Tibial nerve (tissue), 3 donors: ENCODE measurements at regions not wholly inside any gene's neighbourhood (a gene's known extent, or its start where the extent isn't known, plus 50 kb on each side); places are given as distances from the start of the nearest gene placed in this dataset.

Source experiments
- POLR2A ChIP-seq, 2 donors: fragments of 450-650 bp; IDR thresholded peaks; one replicate each; pipeline ENCODE4 v1.6.1; 2017; ENCODE audit warnings: antibody characterized with exemption in 2 of 2, mild to moderate bottlenecking in 2 of 2, moderate library complexity in 2 of 2
- TF ChIP-seq, protein P1 (sequence below), 5 experiments: fragments of 200-600 bp in 3 of 5; fragments of 450-650 bp in 2 of 5; sonication (generic) in 3 of 5; IDR thresholded peaks; one replicate each; pipeline ENCODE4 v1.5.1; 2016 to 2019; ENCODE audit warnings: antibody characterized with exemption in 5 of 5, mild to moderate bottlenecking in 3 of 5, moderate library complexity in 2 of 5

DNA sequence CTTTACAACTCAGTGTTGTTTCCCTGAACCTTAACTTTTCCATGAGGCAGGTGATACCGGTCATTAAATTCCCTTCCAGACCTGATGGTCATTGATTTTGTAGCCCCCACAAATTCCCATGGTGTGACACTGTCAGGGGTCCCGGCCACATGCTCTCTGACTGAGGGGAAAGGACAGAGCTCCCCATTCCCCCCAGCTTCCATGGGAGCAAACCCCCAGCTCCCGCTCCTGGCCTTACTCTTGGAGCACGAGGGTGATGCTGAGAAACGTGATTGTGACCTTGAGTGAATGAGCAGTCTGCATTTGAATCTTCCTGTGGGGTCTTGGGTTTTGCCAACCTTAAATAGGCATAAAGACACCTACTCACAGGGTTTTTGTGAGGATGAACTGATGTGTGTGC is 366.8 kb downstream of the RPS6KC1 start:
- no peak for TF ChIP-seq POLR2A (IDR thresholded peaks at IDR 0.05)
- TF ChIP-seq, protein P1, sequence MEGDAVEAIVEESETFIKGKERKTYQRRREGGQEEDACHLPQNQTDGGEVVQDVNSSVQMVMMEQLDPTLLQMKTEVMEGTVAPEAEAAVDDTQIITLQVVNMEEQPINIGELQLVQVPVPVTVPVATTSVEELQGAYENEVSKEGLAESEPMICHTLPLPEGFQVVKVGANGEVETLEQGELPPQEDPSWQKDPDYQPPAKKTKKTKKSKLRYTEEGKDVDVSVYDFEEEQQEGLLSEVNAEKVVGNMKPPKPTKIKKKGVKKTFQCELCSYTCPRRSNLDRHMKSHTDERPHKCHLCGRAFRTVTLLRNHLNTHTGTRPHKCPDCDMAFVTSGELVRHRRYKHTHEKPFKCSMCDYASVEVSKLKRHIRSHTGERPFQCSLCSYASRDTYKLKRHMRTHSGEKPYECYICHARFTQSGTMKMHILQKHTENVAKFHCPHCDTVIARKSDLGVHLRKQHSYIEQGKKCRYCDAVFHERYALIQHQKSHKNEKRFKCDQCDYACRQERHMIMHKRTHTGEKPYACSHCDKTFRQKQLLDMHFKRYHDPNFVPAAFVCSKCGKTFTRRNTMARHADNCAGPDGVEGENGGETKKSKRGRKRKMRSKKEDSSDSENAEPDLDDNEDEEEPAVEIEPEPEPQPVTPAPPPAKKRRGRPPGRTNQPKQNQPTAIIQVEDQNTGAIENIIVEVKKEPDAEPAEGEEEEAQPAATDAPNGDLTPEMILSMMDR (IDR thresholded peaks at IDR 0.05): no peak
